AG09319 (cell line): ENCODE measurements at regions not wholly inside any gene's neighbourhood (a gene's known extent, or its start where the extent isn't known, plus 50 kb on each side); places are given as distances from the start of the nearest gene placed in this dataset.
"Not testable (repeated sequence)": the region's sequence is repeated elsewhere in the genome, so short reads cannot be mapped to it uniquely, and the experiment has no call there.

Experiments
- DNase-seq: peaks from one replicate; pipeline ENCODE4 v3.0.0-alpha.2; 2010; ENCODE audit warnings: low read depth; ENCODE audit errors: extremely low read depth
- CTCF ChIP-seq: IDR thresholded peaks from 2 replicates; pipeline ENCODE4 v1.5.1; 2011; ENCODE audit warnings: low read depth, mild to moderate bottlenecking, inconsistent platforms, low read length, moderate library complexity

- no peak for TF ChIP-seq CTCF
- DNase-seq: no peak
Observed at GRCh38 chr15:23764306-23764705, 77.2 kb upstream of the NDN start.

DNA sequence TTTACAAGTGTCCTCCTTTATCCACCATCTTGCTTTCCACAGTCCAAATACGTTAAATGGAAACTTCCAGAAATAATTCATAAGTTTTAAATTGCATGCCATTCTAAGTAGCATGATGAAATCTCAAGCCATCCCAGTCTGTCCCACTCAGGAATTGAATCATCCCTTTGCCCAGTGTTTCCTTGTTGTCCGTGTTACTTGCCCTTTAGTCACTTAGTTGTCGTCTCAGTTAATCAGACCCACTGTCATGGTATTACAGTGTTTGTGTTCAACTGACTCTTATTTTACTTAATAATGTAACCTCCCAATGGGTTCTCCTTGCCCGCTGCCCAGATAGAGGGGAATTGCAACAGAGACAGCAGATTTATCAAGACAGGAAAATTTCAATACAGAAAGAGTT lies 77.6 kb upstream of the NDN start:
- no peak for TF ChIP-seq CTCF
- DNase-seq: no peak

DNA sequence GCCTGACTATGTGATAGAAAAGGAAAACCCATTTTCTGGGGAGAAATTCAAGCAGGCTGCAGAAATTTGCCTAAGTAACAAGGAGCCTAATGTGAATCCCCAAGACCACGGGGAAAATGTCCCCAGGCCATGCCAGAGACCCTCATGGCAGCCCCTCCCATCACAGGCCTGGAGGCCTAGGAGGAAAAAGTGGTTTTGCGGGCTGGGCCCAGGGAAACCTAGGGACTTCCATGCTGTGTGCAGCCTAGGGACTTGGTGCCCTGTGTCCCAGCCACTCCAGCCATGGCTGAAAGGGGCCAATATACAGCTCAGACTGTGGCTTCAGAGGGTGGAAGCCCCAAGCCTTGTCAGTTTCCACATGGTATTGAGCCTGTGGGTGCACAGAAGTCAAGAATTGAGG lies 79.7 kb upstream of the NDN start:
- DNase-seq: not testable (repeated sequence)

GRCh38 chr15:23773093-23773492 lies 86.0 kb upstream of the NDN start:
- DNase-seq: no peak
- TF ChIP-seq CTCF: no peak

- DNase-seq: no peak
- no peak for TF ChIP-seq CTCF
Observed at GRCh38 chr15:23787346-23788105, 100.4 kb upstream of the NDN start.

GRCh38 chr15:23793191-23793680 lies 106.1 kb upstream of the NDN start:
- no peak for TF ChIP-seq CTCF
- no peak for DNase-seq

DNA sequence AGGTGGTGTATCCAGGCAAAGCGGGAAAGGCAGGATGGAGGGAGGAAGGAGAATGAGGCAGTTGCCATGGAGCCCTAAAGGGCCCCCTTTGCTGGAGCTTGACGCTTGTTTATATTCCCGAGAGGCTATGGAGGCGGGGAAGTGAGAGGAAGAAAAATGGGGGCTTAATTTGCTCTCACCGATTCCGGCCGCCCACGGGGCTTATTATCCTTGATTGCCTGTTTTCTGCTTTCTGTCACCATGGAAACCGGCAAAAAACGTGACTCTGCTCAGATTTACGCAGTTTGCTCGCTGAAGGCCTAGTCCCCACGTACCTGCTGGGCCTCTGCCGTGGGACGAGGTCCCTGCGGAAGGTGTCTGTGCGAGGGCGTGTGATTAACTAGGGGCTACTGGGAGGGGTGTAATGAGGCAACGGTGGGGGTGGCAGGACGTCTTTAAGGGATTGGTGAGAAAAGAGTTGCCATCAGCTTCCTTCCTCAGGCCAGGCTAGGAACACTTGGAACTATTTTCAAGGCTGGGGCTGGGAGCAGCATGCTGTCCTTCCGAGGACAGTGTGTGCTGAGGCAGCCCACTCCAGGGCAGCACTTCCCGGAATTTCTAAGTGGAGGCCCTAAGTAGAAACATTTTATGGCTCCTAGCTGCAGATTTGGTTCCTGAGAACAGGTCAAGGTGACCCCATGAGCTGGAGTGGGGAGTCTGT lies 110.8 kb upstream of the NDN start:
- TF ChIP-seq CTCF: no peak
- no peak for DNase-seq
